ENCODE measurements at regions not wholly inside any gene's neighbourhood (a gene's known extent, or its start where the extent isn't known, plus 50 kb on each side); places are given as distances from the start of the nearest gene placed in this dataset.

DNA sequence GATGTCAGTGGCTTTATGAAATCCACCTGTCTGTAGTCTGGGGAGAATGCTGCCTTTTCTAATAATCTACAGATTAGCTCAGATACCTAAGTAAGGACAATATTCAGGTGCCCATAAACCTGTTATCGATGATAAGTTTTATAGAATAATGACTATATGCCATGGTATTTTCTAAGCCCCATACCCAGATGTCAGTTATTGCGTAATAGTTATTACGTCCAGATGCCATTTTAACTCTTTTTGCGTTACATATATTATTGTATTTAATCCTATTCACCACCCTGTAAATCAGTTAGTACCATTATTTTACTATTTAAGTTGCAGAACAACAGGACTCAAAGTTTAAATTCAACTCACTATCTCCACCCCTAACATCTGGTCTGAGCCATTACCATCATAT is 1343.9 kb upstream of the ACO1 start:
- ChIA-PET CTCF (no interaction called here), POLR2A (no interaction called here)
- DNase-seq (ENCODE audit: low read depth, low spot score): no peak
- no peaks in the 10 kb centered on the region for H4K20me1 ChIP-seq (replicated peaks; ENCODE audit: control insufficient read depth, extremely low read depth, insufficient read depth, low read length)
- intact Hi-C loops (cut with micrococcal nuclease) (no loop called here), dilution Hi-C loops (cut with MboI; ENCODE audit: extremely low pct_ligation_motif_present, low sequenced_read_pairs) (no loop called here)
- no peak overlapping the region for H3K4me2 ChIP-seq (ENCODE audit: insufficient read depth, low read length)
- no peak overlapping the region for H2AFZ ChIP-seq (ENCODE audit: low read depth, low read length)
- H3K79me2 ChIP-seq (ENCODE audit: control insufficient read depth, insufficient read depth, low read length): no peaks in the 10 kb centered on the region
- no peak overlapping the region for H3K4me3 ChIP-seq (replicated peaks in 1 of 3; ENCODE audit: insufficient read depth in 1 of 3, low read depth in 1 of 3, low read length in 3 of 3)
- H3K9me1 ChIP-seq (replicated peaks; ENCODE audit: control insufficient read depth, extremely low read depth, insufficient read depth, low read length): no peaks in the 10 kb centered on the region
- no TSS peak for BruUV-seq (replicated peaks)
- H3K9me3 ChIP-seq (replicated peaks; ENCODE audit: control insufficient read depth, insufficient read depth, low read length): no peaks in the 10 kb centered on the region
- FAIRE-seq: no peak
- H3K9ac ChIP-seq (replicated peaks; ENCODE audit: extremely low read depth, insufficient read depth, low read length): no peak overlapping the region
- H3K36me3 ChIP-seq (ENCODE audit: control insufficient read depth in 2 of 2, extremely low read depth in 1 of 2, insufficient read depth in 2 of 2, low read length in 2 of 2): no peaks in the 10 kb centered on the region
- H3K4me1 ChIP-seq (ENCODE audit: control insufficient read depth, extremely low read depth, insufficient read depth, low read length): no peaks in the 10 kb centered on the region
- no peak overlapping the region for H3K27ac ChIP-seq (ENCODE audit: insufficient read depth, low read depth, low read length)
- TF ChIP-seq, protein P1, sequence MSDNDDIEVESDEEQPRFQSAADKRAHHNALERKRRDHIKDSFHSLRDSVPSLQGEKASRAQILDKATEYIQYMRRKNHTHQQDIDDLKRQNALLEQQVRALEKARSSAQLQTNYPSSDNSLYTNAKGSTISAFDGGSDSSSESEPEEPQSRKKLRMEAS (IDR thresholded peaks at IDR 0.05; ENCODE audit: insufficient read depth, insufficient read length): no peak
- TF ChIP-seq CTCF (IDR thresholded peaks at IDR 0.05; ENCODE audit: extremely low read depth in 1 of 2, insufficient read depth in 1 of 2, low read depth in 1 of 2, low read length in 2 of 2) (no peak), GATA2 (IDR thresholded peaks at IDR 0.05; ENCODE audit: insufficient read depth, insufficient read length, low read depth, low read length) (no peak), MYC (IDR thresholded peaks at IDR 0.05; ENCODE audit: low read depth, low read length) (no peak), POLR2A (IDR thresholded peaks at IDR 0.05; ENCODE audit: low read depth, low read length) (no peak), FOS (IDR thresholded peaks at IDR 0.05; ENCODE audit: borderline replicate concordance, insufficient read depth, low read length) (no peak), EZH2 (IDR thresholded peaks at IDR 0.05; ENCODE audit: borderline replicate concordance, low read depth, low read length, severe bottlenecking) (no peak), POLR2AphosphoS5 (IDR thresholded peaks at IDR 0.05; ENCODE audit: insufficient read depth, low read depth, low read length) (no peak), JUN (IDR thresholded peaks at IDR 0.05; ENCODE audit: borderline replicate concordance, insufficient read depth, insufficient read length, low read depth) (no peak)
- no peaks in the 10 kb centered on the region for H3K27me3 ChIP-seq (ENCODE audit: control insufficient read depth in 2 of 2, insufficient read depth in 2 of 2, low read length in 2 of 2)
